HL-60 (cell line): ENCODE measurements at regions not wholly inside any gene's neighbourhood (a gene's known extent, or its start where the extent isn't known, plus 50 kb on each side); places are given as distances from the start of the nearest gene placed in this dataset.

ENCODE experiments used
- GABPA ChIP-seq: IDR thresholded peaks from 2 replicates; pipeline ENCODE4 v1.6.1; 2012; ENCODE audit warnings: low read depth
- POLR2AphosphoS5 ChIP-seq: IDR thresholded peaks from 2 replicates; pipeline ENCODE4 v1.6.1; 2012; ENCODE audit warnings: low read depth
- SPI1 ChIP-seq: IDR thresholded peaks from 2 replicates; pipeline ENCODE4 v1.6.1; 2012; ENCODE audit warnings: low read depth, mild to moderate bottlenecking, borderline replicate concordance
- TF ChIP-seq, protein P1 (sequence below): IDR thresholded peaks from 2 replicates; pipeline ENCODE4 v1.6.1; 2012; ENCODE audit warnings: low read depth; ENCODE audit not compliant: insufficient replicate concordance
- TF ChIP-seq, protein P2 (sequence below): IDR thresholded peaks from one replicate; pipeline ENCODE4 v1.5.1; 2011; ENCODE audit warnings: low read length, control low read depth, inconsistent platforms; ENCODE audit not compliant: insufficient read depth

DNA sequence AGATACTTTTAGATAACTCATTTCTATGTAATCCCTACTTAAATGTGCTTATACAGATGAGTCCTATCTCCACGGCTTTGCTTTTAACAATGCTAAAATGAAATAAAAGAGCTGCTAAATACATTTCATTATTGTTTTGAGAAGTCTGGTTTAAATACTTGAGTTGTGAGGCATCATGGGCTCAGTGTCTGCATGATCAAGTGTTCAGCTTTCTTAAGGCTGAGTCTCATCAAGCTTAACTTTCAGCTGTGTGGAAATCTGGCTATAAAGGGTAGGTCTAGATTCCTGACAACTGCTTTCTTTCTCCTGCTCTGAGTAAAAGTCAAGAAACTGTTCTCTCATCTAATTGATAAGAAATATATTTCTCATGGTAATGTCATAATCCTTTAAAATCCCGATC is 235.4 kb downstream of the FSCB start:
- TF ChIP-seq, protein P1, sequence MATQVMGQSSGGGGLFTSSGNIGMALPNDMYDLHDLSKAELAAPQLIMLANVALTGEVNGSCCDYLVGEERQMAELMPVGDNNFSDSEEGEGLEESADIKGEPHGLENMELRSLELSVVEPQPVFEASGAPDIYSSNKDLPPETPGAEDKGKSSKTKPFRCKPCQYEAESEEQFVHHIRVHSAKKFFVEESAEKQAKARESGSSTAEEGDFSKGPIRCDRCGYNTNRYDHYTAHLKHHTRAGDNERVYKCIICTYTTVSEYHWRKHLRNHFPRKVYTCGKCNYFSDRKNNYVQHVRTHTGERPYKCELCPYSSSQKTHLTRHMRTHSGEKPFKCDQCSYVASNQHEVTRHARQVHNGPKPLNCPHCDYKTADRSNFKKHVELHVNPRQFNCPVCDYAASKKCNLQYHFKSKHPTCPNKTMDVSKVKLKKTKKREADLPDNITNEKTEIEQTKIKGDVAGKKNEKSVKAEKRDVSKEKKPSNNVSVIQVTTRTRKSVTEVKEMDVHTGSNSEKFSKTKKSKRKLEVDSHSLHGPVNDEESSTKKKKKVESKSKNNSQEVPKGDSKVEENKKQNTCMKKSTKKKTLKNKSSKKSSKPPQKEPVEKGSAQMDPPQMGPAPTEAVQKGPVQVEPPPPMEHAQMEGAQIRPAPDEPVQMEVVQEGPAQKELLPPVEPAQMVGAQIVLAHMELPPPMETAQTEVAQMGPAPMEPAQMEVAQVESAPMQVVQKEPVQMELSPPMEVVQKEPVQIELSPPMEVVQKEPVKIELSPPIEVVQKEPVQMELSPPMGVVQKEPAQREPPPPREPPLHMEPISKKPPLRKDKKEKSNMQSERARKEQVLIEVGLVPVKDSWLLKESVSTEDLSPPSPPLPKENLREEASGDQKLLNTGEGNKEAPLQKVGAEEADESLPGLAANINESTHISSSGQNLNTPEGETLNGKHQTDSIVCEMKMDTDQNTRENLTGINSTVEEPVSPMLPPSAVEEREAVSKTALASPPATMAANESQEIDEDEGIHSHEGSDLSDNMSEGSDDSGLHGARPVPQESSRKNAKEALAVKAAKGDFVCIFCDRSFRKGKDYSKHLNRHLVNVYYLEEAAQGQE: no peak
- TF ChIP-seq, protein P2, sequence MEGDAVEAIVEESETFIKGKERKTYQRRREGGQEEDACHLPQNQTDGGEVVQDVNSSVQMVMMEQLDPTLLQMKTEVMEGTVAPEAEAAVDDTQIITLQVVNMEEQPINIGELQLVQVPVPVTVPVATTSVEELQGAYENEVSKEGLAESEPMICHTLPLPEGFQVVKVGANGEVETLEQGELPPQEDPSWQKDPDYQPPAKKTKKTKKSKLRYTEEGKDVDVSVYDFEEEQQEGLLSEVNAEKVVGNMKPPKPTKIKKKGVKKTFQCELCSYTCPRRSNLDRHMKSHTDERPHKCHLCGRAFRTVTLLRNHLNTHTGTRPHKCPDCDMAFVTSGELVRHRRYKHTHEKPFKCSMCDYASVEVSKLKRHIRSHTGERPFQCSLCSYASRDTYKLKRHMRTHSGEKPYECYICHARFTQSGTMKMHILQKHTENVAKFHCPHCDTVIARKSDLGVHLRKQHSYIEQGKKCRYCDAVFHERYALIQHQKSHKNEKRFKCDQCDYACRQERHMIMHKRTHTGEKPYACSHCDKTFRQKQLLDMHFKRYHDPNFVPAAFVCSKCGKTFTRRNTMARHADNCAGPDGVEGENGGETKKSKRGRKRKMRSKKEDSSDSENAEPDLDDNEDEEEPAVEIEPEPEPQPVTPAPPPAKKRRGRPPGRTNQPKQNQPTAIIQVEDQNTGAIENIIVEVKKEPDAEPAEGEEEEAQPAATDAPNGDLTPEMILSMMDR: no peak
- TF ChIP-seq GABPA: no peak
- TF ChIP-seq POLR2AphosphoS5: no peak
- TF ChIP-seq SPI1: no peak
